Astrocyte of the spinal cord (primary cell): ENCODE measurements at regions not wholly inside any gene's neighbourhood (a gene's known extent, or its start where the extent isn't known, plus 50 kb on each side); places are given as distances from the start of the nearest gene placed in this dataset.
A peak's percentile ranks its signal among the peaks of the same experiment; 100 is the strongest.

Experiments
- DNase-seq: peaks from one replicate; pipeline ENCODE4 v3.0.0; 2011; ENCODE audit warnings: low read depth, low spot score
- H3K4me3 ChIP-seq: 2 replicates; pipeline ENCODE4 v1.5.1; 2011; ENCODE audit warnings: low read depth, mild to moderate bottlenecking, low read length, moderate library complexity
- CTCF ChIP-seq: IDR thresholded peaks from 2 replicates; pipeline ENCODE4 v1.5.1; 2012; ENCODE audit warnings: low read depth, mild to moderate bottlenecking, low read length, inconsistent platforms
- in situ Hi-C: cut with HindIII; loops from 2 replicates; pipeline ENCODE4 v1.10.0; 2017; ENCODE audit warnings: low sequenced_read_pairs

DNA sequence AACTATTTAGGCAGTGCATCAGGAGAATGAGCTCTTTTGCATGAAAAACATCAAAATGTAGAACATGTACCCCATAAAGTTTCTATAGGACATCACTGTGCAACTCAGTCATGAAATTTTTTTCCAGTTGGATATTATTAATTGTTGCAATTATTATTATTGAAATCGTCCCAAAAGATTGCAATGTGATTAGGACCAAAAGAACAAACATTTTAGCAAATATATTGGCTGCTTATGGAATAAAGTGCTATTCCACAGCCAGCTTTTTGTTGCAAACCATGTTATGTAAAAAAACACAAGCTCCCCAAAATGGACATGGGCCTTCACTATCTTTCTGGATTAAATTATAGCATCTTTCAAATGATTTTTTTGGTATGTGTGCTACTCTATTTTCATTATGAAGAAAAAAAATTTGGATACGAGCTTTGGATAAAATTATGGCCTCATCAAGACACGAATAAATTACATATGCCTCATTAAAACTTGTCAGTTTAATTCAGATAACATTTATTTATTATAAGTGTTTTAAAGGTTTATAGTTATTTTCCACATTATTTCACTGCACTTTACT, 262.7 kb upstream of the TCF21 start:
- in situ Hi-C loops: no loop called here
- DNase-seq: no peak
- no peak overlapping the region for H3K4me3 ChIP-seq
- no peak for TF ChIP-seq CTCF

GRCh38 chr6:133629970-133630369, 258.9 kb upstream of the TCF21 start:
- DNase-seq: no peak
- TF ChIP-seq CTCF: no peak
- H3K4me3 ChIP-seq: no peak overlapping the region
- in situ Hi-C loops: no loop called here

- peak; percentile 54 for DNase-seq
- in situ Hi-C loops: no loop called here
- no peak for TF ChIP-seq CTCF
- no peak overlapping the region for H3K4me3 ChIP-seq
Observed at GRCh38 chr6:133630651-133631050, 258.3 kb upstream of the TCF21 start.

- peak; percentile 19 for TF ChIP-seq CTCF
- in situ Hi-C loops: no loop called here
- DNase-seq: peak; percentile 51
- H3K4me3 ChIP-seq: no peak overlapping the region
Observed at GRCh38 chr6:133631421-133631820, 257.5 kb upstream of the TCF21 start.

DNA sequence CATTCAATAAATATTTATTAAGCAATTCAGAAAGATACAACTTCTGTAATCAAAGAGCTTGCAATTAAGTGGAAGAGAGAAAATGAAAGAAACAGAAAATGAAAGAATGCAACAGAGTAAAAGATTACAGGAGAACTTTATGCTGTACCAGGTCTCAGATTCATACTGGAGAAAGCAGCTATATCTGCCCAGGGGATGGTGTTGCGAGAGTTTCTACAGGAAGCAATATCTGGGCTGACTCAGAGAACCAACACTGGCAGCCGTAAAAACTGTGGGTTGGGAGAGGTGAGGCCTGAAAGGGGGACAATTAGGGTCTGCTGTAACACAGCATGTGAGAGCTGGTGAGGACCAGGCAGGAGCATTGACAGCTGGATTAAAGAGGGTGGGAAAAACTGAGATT, 256.7 kb upstream of the TCF21 start:
- H3K4me3 ChIP-seq: no peak overlapping the region
- peak; percentile 62 for DNase-seq
- TF ChIP-seq CTCF: no peak
- in situ Hi-C loops: no loop called here

DNA sequence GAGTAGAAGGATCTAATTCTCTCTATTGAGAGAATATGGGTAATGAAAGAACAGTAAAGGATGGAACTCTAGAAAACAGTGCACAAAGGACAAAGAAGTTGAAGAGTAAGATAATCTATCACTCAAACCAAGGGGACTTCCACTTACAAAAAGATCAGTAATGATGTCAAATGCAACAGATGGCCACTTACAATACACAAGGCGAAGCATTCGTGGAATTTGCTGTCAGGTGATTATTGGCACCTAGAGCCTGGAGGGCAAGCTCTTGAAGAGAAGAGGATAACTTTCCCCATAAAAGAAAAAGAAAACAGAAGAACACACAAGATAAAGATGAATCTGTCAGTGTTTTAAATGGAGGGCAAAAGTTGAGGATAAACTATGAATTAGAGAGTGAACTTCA, 256.0 kb upstream of the TCF21 start:
- in situ Hi-C loops: no loop called here
- no peak for DNase-seq
- TF ChIP-seq CTCF: no peak
- no peak overlapping the region for H3K4me3 ChIP-seq

- no peak for DNase-seq
- in situ Hi-C loops: no loop called here
- no peak overlapping the region for H3K4me3 ChIP-seq
Observed at GRCh38 chr6:133634474-133634873, 254.4 kb upstream of the TCF21 start.

More at GRCh38 chr6:133634474-133634873, 254.4 kb upstream of the TCF21 start:
- TF ChIP-seq CTCF: no peak
